Progenitor cell of endocrine pancreas (in vitro differentiated cells): ENCODE measurements at regions not wholly inside any gene's neighbourhood (a gene's known extent, or its start where the extent isn't known, plus 50 kb on each side); places are given as distances from the start of the nearest gene placed in this dataset.

Experiments used
- DNase-seq: peaks from one replicate; pipeline ENCODE4 v3.0.0; 2021; ENCODE audit warnings: low spot score; ENCODE audit not compliant: unreplicated experiment
- H3K27ac Mint-ChIP-seq: 2 replicates; pipeline ENCODE4 v1.8.0; 2021; ENCODE audit warnings: mild to moderate bottlenecking, moderate library complexity, mixed read lengths
- H3K27me3 Mint-ChIP-seq: 2 replicates; pipeline ENCODE4 v1.8.0; 2021; ENCODE audit warnings: mixed read lengths
- H3K36me3 Mint-ChIP-seq: 2 replicates; pipeline ENCODE4 v1.8.0; 2022; ENCODE audit warnings: mixed read lengths; ENCODE audit not compliant: insufficient read depth
- H3K4me1 Mint-ChIP-seq: 2 replicates; pipeline ENCODE4 v1.8.0; 2021; ENCODE audit warnings: low read depth, mixed read lengths
- H3K4me3 Mint-ChIP-seq: 2 replicates; pipeline ENCODE4 v1.8.0; 2021; ENCODE audit warnings: low read depth, mild to moderate bottlenecking, moderate library complexity, mixed read lengths
- H3K9me3 Mint-ChIP-seq: 2 replicates; pipeline ENCODE4 v1.8.0; 2021; ENCODE audit warnings: low read depth, mixed read lengths
- CTCF ChIP-seq: fragments of 200-600 bp; sonication (generic); IDR thresholded peaks from one replicate; pipeline ENCODE4 v1.5.0; 2021; ENCODE audit warnings: antibody characterized with exemption, mild to moderate bottlenecking; ENCODE audit not compliant: unreplicated experiment

- no peaks in the 10 kb centered on the region for H3K36me3 Mint-ChIP-seq
- no peak for DNase-seq
- H3K27ac Mint-ChIP-seq, result no peak overlapping the region
- no peak for TF ChIP-seq CTCF
- H3K4me3 Mint-ChIP-seq, result no peak overlapping the region
- H3K4me1 Mint-ChIP-seq, result no peaks in the 10 kb centered on the region
- no peaks in the 10 kb centered on the region for H3K27me3 Mint-ChIP-seq
- peaks cover 4% of the 10 kb centered on the region for H3K9me3 Mint-ChIP-seq
Measured at GRCh38 chr3:105228696-105229095, 138.0 kb upstream of the ALCAM start.

GRCh38 chr3:105232553-105232952 is 134.2 kb upstream of the ALCAM start:
- no peak for TF ChIP-seq CTCF
- no peak overlapping the region for H3K27ac Mint-ChIP-seq
- no peaks in the 10 kb centered on the region for H3K27me3 Mint-ChIP-seq
- no peaks in the 10 kb centered on the region for H3K4me1 Mint-ChIP-seq
- H3K4me3 Mint-ChIP-seq, result no peak overlapping the region
- H3K36me3 Mint-ChIP-seq, result no peaks in the 10 kb centered on the region
- peaks cover 4% of the 10 kb centered on the region for H3K9me3 Mint-ChIP-seq
- no peak for DNase-seq

- Mint-ChIP-seq H3K4me3 (no peak overlapping the region), H3K27ac (no peak overlapping the region), H3K4me1 (no peaks in the 10 kb centered on the region), H3K27me3 (no peaks in the 10 kb centered on the region), H3K36me3 (no peaks in the 10 kb centered on the region), H3K9me3 (peaks cover 4% of the 10 kb centered on the region)
- TF ChIP-seq CTCF, result no peak
- DNase-seq, result no peak
Measured at GRCh38 chr3:105233010-105233409, 133.7 kb upstream of the ALCAM start.

- H3K4me3 Mint-ChIP-seq, result no peak overlapping the region
- DNase-seq, result no peak
- no peaks in the 10 kb centered on the region for H3K27me3 Mint-ChIP-seq
- H3K4me1 Mint-ChIP-seq, result no peaks in the 10 kb centered on the region
- TF ChIP-seq CTCF, result no peak
- no peak overlapping the region for H3K27ac Mint-ChIP-seq
- H3K9me3 Mint-ChIP-seq, result no peaks in the 10 kb centered on the region
- no peaks in the 10 kb centered on the region for H3K36me3 Mint-ChIP-seq
Measured at GRCh38 chr3:105235221-105235620, 131.5 kb upstream of the ALCAM start.

- H3K36me3 Mint-ChIP-seq, result no peaks in the 10 kb centered on the region
- TF ChIP-seq CTCF, result no peak
- DNase-seq, result no peak
- no peaks in the 10 kb centered on the region for H3K4me1 Mint-ChIP-seq
- H3K27ac Mint-ChIP-seq, result no peak overlapping the region
- H3K9me3 Mint-ChIP-seq, result no peaks in the 10 kb centered on the region
- no peaks in the 10 kb centered on the region for H3K27me3 Mint-ChIP-seq
- H3K4me3 Mint-ChIP-seq, result no peak overlapping the region
Measured at GRCh38 chr3:105235785-105236184, 130.9 kb upstream of the ALCAM start.
